Uterus (tissue), 3 donors: ENCODE measurements at regions not wholly inside any gene's neighbourhood (a gene's known extent, or its start where the extent isn't known, plus 50 kb on each side); places are given as distances from the start of the nearest gene placed in this dataset.
A peak's percentile ranks its signal among the peaks of the same experiment; 100 is the strongest.

ENCODE experiments used
- DNase-seq, 2 donors: peaks; one replicate each; pipeline ENCODE4 v3.0.0-alpha.2; 2019 to 2020
- H3K27ac ChIP-seq, 2 donors: fragments of 200-600 bp; sonication (generic); 1 replicate in 1 of 2; 2 replicates in 1 of 2; pipeline ENCODE4 v1.5.1; 2016 to 2018
- H3K27me3 ChIP-seq, 2 donors: fragments of 200-600 bp; sonication (generic); one replicate each; pipeline ENCODE4 v1.5.1; 2018 to 2019; ENCODE audit warnings: control low read depth in 1 of 2
- H3K36me3 ChIP-seq, 2 donors: fragments of 200-600 bp; sonication (generic); one replicate each; pipeline ENCODE4 v1.5.1; 2019; ENCODE audit warnings: control low read depth in 1 of 2
- H3K4me1 ChIP-seq, 2 donors: fragments of 200-600 bp; sonication (generic); one replicate each; pipeline ENCODE4 v1.5.1; 2018 to 2019; ENCODE audit warnings: control low read depth in 1 of 2
- H3K4me3 ChIP-seq, 2 donors: fragments of 200-600 bp; sonication (generic); 1 replicate in 1 of 2; 2 replicates in 1 of 2; pipeline ENCODE4 v1.5.1; 2018 to 2019; ENCODE audit warnings: mild to moderate bottlenecking in 1 of 2
- H3K9me3 ChIP-seq, 2 donors: fragments of 200-600 bp; sonication (generic); one replicate each; pipeline ENCODE4 v1.5.1; 2019; ENCODE audit warnings: control low read depth in 1 of 2
- CTCF ChIP-seq, 4 experiments: fragments of 200-600 bp in 2 of 4; fragments of 450-650 bp in 2 of 4; sonication (generic) in 2 of 4; IDR thresholded peaks; one replicate each; pipeline ENCODE4 v1.5.1; 2016 to 2019; ENCODE audit warnings: antibody characterized with exemption in 4 of 4, mild to moderate bottlenecking in 2 of 4, moderate library complexity in 1 of 4
- POLR2A ChIP-seq, 2 donors: fragments of 450-650 bp; IDR thresholded peaks; one replicate each; pipeline ENCODE4 v1.6.1; 2016; ENCODE audit warnings: antibody characterized with exemption in 2 of 2, mild to moderate bottlenecking in 1 of 2, moderate library complexity in 1 of 2
- intact Hi-C: fragments of 100-400 bp; cut with DNase I; formaldehyde crosslinking; loops from one replicate; pipeline ENCODE4 v1.15.1; 2023; ENCODE audit warnings: low total_unique reads
- donor health status: DM: yes; HTN: yes; CAD: no.

- H3K27me3 ChIP-seq: no peaks in the 10 kb centered on the region
- H3K9me3 ChIP-seq: no peaks in the 10 kb centered on the region
- no peaks in the 10 kb centered on the region for H3K36me3 ChIP-seq
- intact Hi-C loops: loop anchor here (5.0 kb wide), 1 partner anchor 135 kb away; the partner anchor contains the start of gene CFAP100
- H3K4me3 ChIP-seq: no peak overlapping the region
- DNase-seq: no peak
- H3K4me1 ChIP-seq: no peaks in the 10 kb centered on the region
- H3K27ac ChIP-seq: no peak overlapping the region
- no peak for TF ChIP-seq POLR2A (IDR thresholded peaks at IDR 0.05)
- TF ChIP-seq CTCF (IDR thresholded peaks at IDR 0.05): no peak
Observed at GRCh38 chr3:126257174-126257573, 76.8 kb upstream of the ALDH1L1 start.

GRCh38 chr3:126256251-126256650 is 75.9 kb upstream of the ALDH1L1 start:
- intact Hi-C loops: loop anchor here (5.0 kb wide), 1 partner anchor 136 kb away; the partner anchor contains the start of gene CFAP100
- Histone ChIP-seq H3K4me1 (no peaks in the 10 kb centered on the region), H3K9me3 (no peaks in the 10 kb centered on the region), H3K27ac (no peak overlapping the region), H3K27me3 (no peaks in the 10 kb centered on the region), H3K4me3 (no peak overlapping the region), H3K36me3 (no peaks in the 10 kb centered on the region)
- no peak for DNase-seq
- TF ChIP-seq CTCF (IDR thresholded peaks at IDR 0.05): no peak
- no peak for TF ChIP-seq POLR2A (IDR thresholded peaks at IDR 0.05)

GRCh38 chr3:126253072-126253471 is 72.7 kb upstream of the ALDH1L1 start:
- TF ChIP-seq CTCF (IDR thresholded peaks at IDR 0.05) (no peak), POLR2A (IDR thresholded peaks at IDR 0.05) (no peak)
- no peak overlapping the region for H3K27ac ChIP-seq
- H3K4me1 ChIP-seq: no peaks in the 10 kb centered on the region
- H3K9me3 ChIP-seq: no peaks in the 10 kb centered on the region
- H3K36me3 ChIP-seq: no peaks in the 10 kb centered on the region
- no peak for DNase-seq
- H3K27me3 ChIP-seq: no peaks in the 10 kb centered on the region
- intact Hi-C loops: no loop called here
- H3K4me3 ChIP-seq: no peak overlapping the region

- Histone ChIP-seq H3K27me3 (no peaks in the 10 kb centered on the region), H3K27ac (no peak overlapping the region), H3K36me3 (no peaks in the 10 kb centered on the region), H3K9me3 (no peaks in the 10 kb centered on the region), H3K4me3 (no peak overlapping the region), H3K4me1 (no peaks in the 10 kb centered on the region)
- TF ChIP-seq POLR2A (IDR thresholded peaks at IDR 0.05) (no peak), CTCF (IDR thresholded peaks at IDR 0.05) (no peak)
- intact Hi-C loops: no loop called here
- no peak for DNase-seq
Observed at GRCh38 chr3:126252373-126252772, 72.0 kb upstream of the ALDH1L1 start.

GRCh38 chr3:126245811-126246727 is 65.7 kb upstream of the ALDH1L1 start:
- intact Hi-C loops: no loop called here
- no peaks in the 10 kb centered on the region for H3K36me3 ChIP-seq
- TF ChIP-seq POLR2A (IDR thresholded peaks at IDR 0.05) (no peak), CTCF (IDR thresholded peaks at IDR 0.05) (peak; percentile 30 to 50 (median 44))
- H3K27ac ChIP-seq: no peak overlapping the region
- H3K4me1 ChIP-seq: no peaks in the 10 kb centered on the region
- H3K4me3 ChIP-seq: no peak overlapping the region
- peak in 1 of 2 donors; percentile 69 for DNase-seq
- H3K27me3 ChIP-seq: no peaks in the 10 kb centered on the region
- H3K9me3 ChIP-seq: no peaks in the 10 kb centered on the region
